Body of pancreas (tissue), 4 donors: ENCODE measurements at regions not wholly inside any gene's neighbourhood (a gene's known extent, or its start where the extent isn't known, plus 50 kb on each side); places are given as distances from the start of the nearest gene placed in this dataset.

ENCODE experiments used
- CTCF ChIP-seq, 7 experiments: fragments of 450-650 bp in 4 of 7; fragments of 200-600 bp in 3 of 7; sonication (generic) in 3 of 7; IDR thresholded peaks; one replicate each; pipeline ENCODE4 v1.5.1; 2016 to 2019; ENCODE audit warnings: antibody characterized with exemption in 7 of 7
- POLR2A ChIP-seq, 3 donors: fragments of 450-650 bp; IDR thresholded peaks; one replicate each; pipeline ENCODE4 v1.6.1; 2016; ENCODE audit warnings: antibody characterized with exemption in 3 of 3, mild to moderate bottlenecking in 2 of 3

GRCh38 chr7:155935726-155936125 is 123.5 kb upstream of the SHH start:
- TF ChIP-seq CTCF (IDR thresholded peaks at IDR 0.05) = no peak
- TF ChIP-seq POLR2A (IDR thresholded peaks at IDR 0.05) = no peak
